Stomach (tissue), 8 donors: ENCODE measurements at regions not wholly inside any gene's neighbourhood (a gene's known extent, or its start where the extent isn't known, plus 50 kb on each side); places are given as distances from the start of the nearest gene placed in this dataset.

ENCODE experiments used
- DNase-seq, 2 donors: peaks; one replicate each; pipeline versions ENCODE4 v3.0.0 to v3.0.0-alpha.2; 2013 to 2019
- H3K27ac ChIP-seq, 5 donors: fragments of 200-600 bp in 4 of 5; sonication (generic) in 4 of 5; one replicate each; pipeline ENCODE4 v1.5.1; 2013 to 2019; ENCODE audit warnings: mild to moderate bottlenecking in 1 of 5, moderate library complexity in 1 of 5
- H3K27me3 ChIP-seq, 3 donors: fragments of 200-600 bp; sonication (generic); one replicate each; pipeline ENCODE4 v1.5.1; 2017 to 2019; ENCODE audit warnings: mixed run types in 1 of 3
- H3K36me3 ChIP-seq, 4 donors: fragments of 200-600 bp; sonication (generic); 1 replicate in 3 of 4; 2 replicates in 1 of 4; pipeline ENCODE4 v1.5.1; 2016 to 2019
- H3K4me1 ChIP-seq, 4 donors: fragments of 200-600 bp; sonication (generic); one replicate each; pipeline ENCODE4 v1.5.1; 2016 to 2019
- H3K4me3 ChIP-seq, 4 donors: fragments of 200-600 bp; sonication (generic) in 3 of 4; one replicate each; pipeline ENCODE4 v1.5.1; 2016 to 2019; ENCODE audit warnings: mild to moderate bottlenecking in 1 of 4
- H3K9me3 ChIP-seq, 4 donors: fragments of 200-600 bp; sonication (generic); one replicate each; pipeline ENCODE4 v1.5.1; 2016 to 2019
- CTCF ChIP-seq, 7 experiments: fragments of 450-650 bp in 4 of 7; fragments of 200-600 bp in 3 of 7; sonication (generic) in 3 of 7; IDR thresholded peaks; one replicate each; pipeline ENCODE4 v1.5.1; 2016 to 2019; ENCODE audit warnings: antibody characterized with exemption in 7 of 7, control low read depth in 2 of 7, mild to moderate bottlenecking in 1 of 7
- EP300 ChIP-seq: sonication (generic); formaldehyde crosslinking; IDR thresholded peaks from one replicate; pipeline ENCODE4 v1.6.1; 2017; ENCODE audit warnings: antibody characterized with exemption
- POLR2A ChIP-seq, 4 donors: fragments of 450-650 bp; IDR thresholded peaks; one replicate each; pipeline ENCODE4 v1.6.1; 2016; ENCODE audit warnings: antibody characterized with exemption in 4 of 4, control low read depth in 2 of 4, mild to moderate bottlenecking in 1 of 4, moderate library complexity in 1 of 4
- POLR2AphosphoS5 ChIP-seq, 3 donors: sonication (generic); formaldehyde crosslinking; IDR thresholded peaks; one replicate each; pipeline ENCODE4 v1.6.1; 2016; ENCODE audit warnings: antibody characterized with exemption in 3 of 3
- WGBS, 5 donors: extraction: QIAGEN DNeasy Blood & Tissue Kit in 3 of 5; methylation state at CpG; one replicate each; pipeline versions ENCODE4 v1.1.5 to v1.1.7; 2013 to 2018; 5-methylcytosine and 5-hydroxymethylcytosine counted together
- intact Hi-C: fragments of 100-400 bp; cut with DNase I; formaldehyde crosslinking; loops from one replicate; pipeline ENCODE4 v1.15.1; 2023; ENCODE audit warnings: low total_unique reads
- donor health status: healthy with polysubstance abuse.
- donor health status: Bipolar disorder and iron deficiency.
- donor health status: healthy.

GRCh38 chr4:111475666-111476065 lies 669.6 kb upstream of the FAM241A start:
- Histone ChIP-seq H3K4me1 (no peaks in the 10 kb centered on the region), H3K27ac (no peak overlapping the region), H3K36me3 (no peaks in the 10 kb centered on the region), H3K4me3 (no peak overlapping the region), H3K27me3 (no peaks in the 10 kb centered on the region), H3K9me3 (no peaks in the 10 kb centered on the region)
- no peak for TF ChIP-seq CTCF (IDR thresholded peaks at IDR 0.05)
- intact Hi-C loops = no loop called here
- 48 to 64% (median 52%) methylated on average over 1 of the region's 1 CpG for WGBS, 5 donors
- DNase-seq = no peak

- TF ChIP-seq CTCF (IDR thresholded peaks at IDR 0.05) (no peak), POLR2AphosphoS5 (IDR thresholded peaks at IDR 0.05) (no peak), POLR2A (IDR thresholded peaks at IDR 0.05) (no peak), EP300 (no peak)
- intact Hi-C loops = no loop called here
Observed at GRCh38 chr4:111480510-111480909, 664.7 kb upstream of the FAM241A start.

GRCh38 chr4:111483375-111484169 lies 661.7 kb upstream of the FAM241A start:
- DNase-seq = no peak
- no peak for TF ChIP-seq CTCF (IDR thresholded peaks at IDR 0.05)
- TF ChIP-seq POLR2A (IDR thresholded peaks at IDR 0.05) = no peak
- TF ChIP-seq POLR2AphosphoS5 (IDR thresholded peaks at IDR 0.05) = no peak
- no peak for TF ChIP-seq EP300
- H3K27me3 ChIP-seq = no peaks in the 10 kb centered on the region
- WGBS, 5 donors = 74 to 85% (median 79%) methylated on average over 6 to 8 of the region's 8 CpGs
- no peaks in the 10 kb centered on the region for H3K9me3 ChIP-seq
- no peak overlapping the region for H3K4me3 ChIP-seq
- H3K36me3 ChIP-seq = no peaks in the 10 kb centered on the region
- H3K27ac ChIP-seq = no peak overlapping the region
- intact Hi-C loops = no loop called here
- H3K4me1 ChIP-seq = no peaks in the 10 kb centered on the region

More at GRCh38 chr4:111480510-111480909, 664.7 kb upstream of the FAM241A start:
- Histone ChIP-seq H3K4me1 (no peaks in the 10 kb centered on the region), H3K27me3 (no peaks in the 10 kb centered on the region), H3K27ac (no peak overlapping the region), H3K36me3 (no peaks in the 10 kb centered on the region), H3K4me3 (no peak overlapping the region), H3K9me3 (no peaks in the 10 kb centered on the region)
- no peak for DNase-seq

GRCh38 chr4:111492496-111492895 lies 652.8 kb upstream of the FAM241A start:
- Histone ChIP-seq H3K27ac (no peak overlapping the region), H3K4me3 (no peak overlapping the region), H3K9me3 (no peaks in the 10 kb centered on the region), H3K36me3 (no peaks in the 10 kb centered on the region), H3K4me1 (no peaks in the 10 kb centered on the region), H3K27me3 (no peaks in the 10 kb centered on the region)
- 8 to 21% (median 16%) methylated on average over 1 of the region's 1 CpG for WGBS, 5 donors
- no peak for DNase-seq
- TF ChIP-seq EP300 = no peak
- TF ChIP-seq POLR2A (IDR thresholded peaks at IDR 0.05) = no peak
- no peak for TF ChIP-seq POLR2AphosphoS5 (IDR thresholded peaks at IDR 0.05)
- TF ChIP-seq CTCF (IDR thresholded peaks at IDR 0.05) = no peak
- intact Hi-C loops = no loop called here
